ENCODE measurements at regions not wholly inside any gene's neighbourhood (a gene's known extent, or its start where the extent isn't known, plus 50 kb on each side); places are given as distances from the start of the nearest gene placed in this dataset.

DNA sequence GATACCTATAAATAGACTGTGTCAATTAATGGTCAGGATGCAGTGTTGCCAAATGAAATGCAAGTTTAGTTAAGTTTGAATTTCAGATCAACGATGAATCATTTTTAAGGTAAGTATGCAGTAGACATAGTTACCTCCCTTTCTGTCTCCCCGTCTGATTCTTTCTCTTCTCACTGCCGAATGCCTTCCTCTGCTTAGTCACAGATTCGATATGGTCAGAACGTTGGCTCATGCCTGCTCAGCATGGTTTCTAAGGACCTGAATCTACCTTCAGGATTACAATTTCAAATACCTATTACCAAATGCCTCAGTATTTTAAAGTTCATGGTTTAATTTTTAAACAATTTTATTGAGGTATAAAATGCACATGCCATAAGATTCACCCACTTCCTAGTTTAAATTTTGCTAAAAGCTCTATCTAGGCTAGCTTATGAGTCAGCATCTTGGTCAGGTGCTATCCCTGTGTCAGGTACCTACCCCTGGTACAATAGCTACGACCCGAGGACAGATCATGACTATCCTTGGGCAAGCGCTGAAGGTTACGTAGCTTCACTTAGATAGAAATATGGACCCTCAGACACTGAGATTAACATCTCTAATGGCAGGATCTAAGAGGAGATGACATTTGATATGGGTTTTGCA is 78.2 kb upstream of the SPON1 start:
- TF ChIP-seq, protein P1, sequence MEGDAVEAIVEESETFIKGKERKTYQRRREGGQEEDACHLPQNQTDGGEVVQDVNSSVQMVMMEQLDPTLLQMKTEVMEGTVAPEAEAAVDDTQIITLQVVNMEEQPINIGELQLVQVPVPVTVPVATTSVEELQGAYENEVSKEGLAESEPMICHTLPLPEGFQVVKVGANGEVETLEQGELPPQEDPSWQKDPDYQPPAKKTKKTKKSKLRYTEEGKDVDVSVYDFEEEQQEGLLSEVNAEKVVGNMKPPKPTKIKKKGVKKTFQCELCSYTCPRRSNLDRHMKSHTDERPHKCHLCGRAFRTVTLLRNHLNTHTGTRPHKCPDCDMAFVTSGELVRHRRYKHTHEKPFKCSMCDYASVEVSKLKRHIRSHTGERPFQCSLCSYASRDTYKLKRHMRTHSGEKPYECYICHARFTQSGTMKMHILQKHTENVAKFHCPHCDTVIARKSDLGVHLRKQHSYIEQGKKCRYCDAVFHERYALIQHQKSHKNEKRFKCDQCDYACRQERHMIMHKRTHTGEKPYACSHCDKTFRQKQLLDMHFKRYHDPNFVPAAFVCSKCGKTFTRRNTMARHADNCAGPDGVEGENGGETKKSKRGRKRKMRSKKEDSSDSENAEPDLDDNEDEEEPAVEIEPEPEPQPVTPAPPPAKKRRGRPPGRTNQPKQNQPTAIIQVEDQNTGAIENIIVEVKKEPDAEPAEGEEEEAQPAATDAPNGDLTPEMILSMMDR (conservative IDR thresholded peaks at IDR 0.05; ENCODE audit: control insufficient read depth, insufficient read depth, low read depth, low read length): no peak
- H3K4me3 ChIP-seq (ENCODE audit: control insufficient read depth, low read depth, low read length): no peak overlapping the region
- DNase-seq (ENCODE audit: low read depth): no peak

DNA sequence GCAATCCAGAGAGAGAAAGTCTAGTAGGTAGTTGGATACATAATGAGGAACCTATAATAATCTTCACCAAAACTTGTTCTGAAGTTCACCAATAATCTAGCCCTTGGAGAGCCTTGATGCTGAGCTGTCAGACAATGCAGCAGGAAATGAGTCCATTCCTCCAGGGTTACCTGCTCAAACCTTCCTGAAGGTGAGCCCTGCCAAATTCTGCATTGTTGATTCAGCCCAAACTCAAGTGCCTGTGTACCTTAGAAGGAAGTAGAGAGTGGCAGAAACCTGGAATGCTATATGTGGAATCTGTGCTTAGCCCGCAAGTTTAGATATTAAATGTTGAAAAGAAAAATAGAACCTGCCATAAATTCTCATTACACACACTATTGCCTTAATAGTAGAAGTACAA is 77.4 kb upstream of the SPON1 start:
- no peak overlapping the region for H3K4me3 ChIP-seq (ENCODE audit: control insufficient read depth, low read depth, low read length)
- TF ChIP-seq, protein P1 (conservative IDR thresholded peaks at IDR 0.05; ENCODE audit: control insufficient read depth, insufficient read depth, low read depth, low read length): no peak
- DNase-seq (ENCODE audit: low read depth): no peak

DNA sequence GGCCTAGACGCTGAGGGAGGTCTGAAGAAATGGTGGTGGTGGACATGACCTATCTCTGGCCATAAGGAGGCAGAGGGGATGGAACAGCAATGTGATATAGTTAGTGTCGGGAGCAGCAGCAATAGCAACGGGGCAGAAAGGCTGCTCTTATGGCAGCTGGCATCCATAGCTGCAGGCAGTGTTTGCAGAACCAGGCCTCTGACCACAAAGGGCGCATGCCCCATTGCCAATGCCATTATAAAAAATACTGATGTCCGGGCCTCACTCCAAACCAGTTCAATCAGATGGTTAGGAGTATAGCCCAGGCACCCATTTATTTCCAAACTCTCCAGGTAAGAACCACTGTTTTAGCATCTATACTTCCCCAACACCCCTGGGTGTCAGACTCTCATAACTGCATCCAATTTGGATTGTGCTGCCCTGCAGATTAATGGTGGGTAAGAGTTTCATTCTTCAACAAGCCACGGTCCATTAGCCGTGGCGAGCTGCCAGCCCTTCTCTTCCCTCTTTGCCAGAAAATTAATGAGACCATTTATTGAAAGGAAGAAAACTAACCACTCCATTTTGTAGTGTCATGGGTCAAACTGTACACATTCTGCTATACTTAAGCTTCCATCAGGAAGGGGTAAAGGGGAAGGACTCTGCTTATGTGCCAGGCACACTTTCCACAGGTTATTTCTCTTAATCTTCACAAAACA is 72.8 kb upstream of the SPON1 start:
- TF ChIP-seq, protein P1 (conservative IDR thresholded peaks at IDR 0.05; ENCODE audit: control insufficient read depth, insufficient read depth, low read depth, low read length): no peak
- H3K4me3 ChIP-seq (ENCODE audit: control insufficient read depth, low read depth, low read length): no peak overlapping the region
- DNase-seq (ENCODE audit: low read depth): no peak

DNA sequence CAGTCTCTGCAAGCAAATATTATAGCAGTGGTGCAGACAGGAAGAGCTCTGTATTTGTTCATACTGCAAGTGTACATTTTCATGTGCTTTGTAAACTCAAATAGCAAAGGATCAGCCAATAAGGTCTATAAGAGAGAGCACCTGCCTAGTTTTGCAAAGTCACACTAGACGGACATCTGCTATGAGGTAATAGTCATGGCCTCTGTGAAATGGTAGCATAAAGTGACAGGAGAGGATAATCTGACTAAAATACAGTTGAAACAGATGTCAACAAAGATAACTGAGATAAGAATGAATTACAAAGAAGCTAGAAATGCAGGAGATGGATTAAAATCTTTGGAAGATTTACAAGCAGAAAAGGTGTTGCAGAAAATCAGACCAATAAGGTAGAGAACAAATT is 70.6 kb upstream of the SPON1 start:
- TF ChIP-seq, protein P1 (conservative IDR thresholded peaks at IDR 0.05; ENCODE audit: control insufficient read depth, insufficient read depth, low read depth, low read length): no peak
- H3K4me3 ChIP-seq (ENCODE audit: control insufficient read depth, low read depth, low read length): no peak overlapping the region

DNA sequence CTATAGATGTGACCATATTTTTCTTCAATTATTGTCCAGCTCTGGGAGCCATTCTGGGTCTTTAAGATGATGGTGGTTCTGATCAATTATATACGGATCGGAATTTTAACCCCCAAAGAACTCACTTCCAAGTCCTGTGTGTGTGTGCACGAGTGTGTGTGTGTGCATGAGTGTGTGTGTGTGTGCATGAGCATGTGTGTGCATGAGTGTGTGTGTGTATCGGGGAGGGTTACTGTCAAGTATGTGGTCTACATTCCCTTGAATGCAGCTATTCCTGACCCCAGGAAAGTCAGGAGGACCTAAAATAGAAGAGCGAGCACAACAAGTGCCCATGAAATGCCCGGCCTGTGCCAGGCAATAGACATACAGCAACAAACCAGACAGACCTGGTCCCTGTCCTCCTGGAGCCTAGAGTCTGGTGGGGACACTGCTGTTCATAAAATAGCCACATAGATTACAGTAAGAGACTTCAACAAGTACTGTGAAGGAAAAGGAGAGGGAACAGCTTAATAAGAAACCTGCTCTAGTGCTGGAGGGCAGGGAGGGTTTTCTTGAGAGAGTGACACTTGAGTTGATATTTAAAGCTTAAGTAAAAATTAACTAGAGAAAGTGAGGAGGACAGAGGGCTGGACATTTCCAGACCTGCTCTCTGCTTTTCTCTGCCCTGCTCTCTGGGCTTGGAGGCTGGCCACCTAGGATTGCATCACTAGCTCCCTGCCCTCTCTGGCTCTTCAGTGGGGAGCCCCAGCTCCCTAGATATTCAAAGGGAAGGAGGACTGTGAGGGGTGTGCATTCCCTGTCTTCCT is 66.1 kb upstream of the SPON1 start:
- no peak overlapping the region for H3K4me3 ChIP-seq (ENCODE audit: control insufficient read depth, low read depth, low read length)
- TF ChIP-seq, protein P1 (conservative IDR thresholded peaks at IDR 0.05; ENCODE audit: control insufficient read depth, insufficient read depth, low read depth, low read length): no peak
- no peak for DNase-seq (ENCODE audit: low read depth)

More for the DNA sequence above, 70.6 kb upstream of the SPON1 start:
- no peak for DNase-seq (ENCODE audit: low read depth)

DNA sequence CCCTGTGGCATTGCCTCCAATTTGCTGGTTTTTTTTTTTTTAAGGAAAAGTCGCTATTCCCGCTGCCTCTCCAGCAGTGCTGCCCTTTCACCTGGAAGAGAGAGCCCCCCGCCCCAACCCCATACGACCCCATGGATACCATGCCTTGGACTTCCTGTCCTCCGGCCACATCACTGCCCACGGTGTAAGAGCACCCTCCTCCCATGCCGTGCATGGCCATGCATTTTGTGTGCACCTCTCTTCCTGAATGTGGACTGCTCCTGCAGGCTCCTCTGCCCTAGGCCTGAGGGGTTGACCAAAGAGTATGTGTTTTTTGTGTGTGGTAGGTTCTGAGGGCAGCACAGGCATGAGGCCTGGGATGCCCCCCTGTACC is 65.6 kb upstream of the SPON1 start:
- no peak overlapping the region for H3K4me3 ChIP-seq (ENCODE audit: control insufficient read depth, low read depth, low read length)
- DNase-seq (ENCODE audit: low read depth): no peak
- TF ChIP-seq, protein P1 (conservative IDR thresholded peaks at IDR 0.05; ENCODE audit: control insufficient read depth, insufficient read depth, low read depth, low read length): no peak

All from fibroblast of mammary gland (primary cell).